ENCODE measurements at regions not wholly inside any gene's neighbourhood (a gene's known extent, or its start where the extent isn't known, plus 50 kb on each side); places are given as distances from the start of the nearest gene placed in this dataset.

- H3K36me3 Mint-ChIP-seq (ENCODE audit: low read depth) = no peaks in the 10 kb centered on the region
- ATAC-seq (no peak), DNase-seq (no peak)
- no peak overlapping the region for H3K4me3 Mint-ChIP-seq
- H3K9me3 ChIP-seq (ENCODE audit: control insufficient read depth, low read length, poor library complexity, severe bottlenecking) = no peaks in the 10 kb centered on the region
- H3K27me3 Mint-ChIP-seq = peaks cover 4% of the 10 kb centered on the region
- H3K27ac Mint-ChIP-seq = no peak overlapping the region
- H3K4me1 Mint-ChIP-seq = no peaks in the 10 kb centered on the region
These were observed 80.7 kb downstream of the CYRIA start for GRCh38 chr2:16584824-16585540.

GRCh38 chr2:16584084-16584483 is 81.5 kb downstream of the CYRIA start:
- Mint-ChIP-seq H3K4me1 (no peaks in the 10 kb centered on the region), H3K36me3 (ENCODE audit: low read depth) (no peaks in the 10 kb centered on the region), H3K4me3 (no peak overlapping the region), H3K27ac (no peak overlapping the region), H3K27me3 (peaks cover 8% of the 10 kb centered on the region)
- H3K9me3 ChIP-seq (ENCODE audit: control insufficient read depth, low read length, poor library complexity, severe bottlenecking) = no peaks in the 10 kb centered on the region
- DNase-seq (no peak), ATAC-seq (no peak)

- no peak for DNase-seq
- no peak for ATAC-seq
These were observed 84.4 kb downstream of the CYRIA start for GRCh38 chr2:16581241-16581640.

GRCh38 chr2:16578081-16578480 is 87.6 kb downstream of the CYRIA start:
- ATAC-seq = no peak
- DNase-seq = no peak
- no peak overlapping the region for H3K27ac Mint-ChIP-seq
- H3K4me3 Mint-ChIP-seq = no peak overlapping the region
- H3K9me3 ChIP-seq (ENCODE audit: control insufficient read depth, low read length, poor library complexity, severe bottlenecking) = no peaks in the 10 kb centered on the region
- H3K36me3 Mint-ChIP-seq (ENCODE audit: low read depth) = no peaks in the 10 kb centered on the region
- peaks cover 9% of the 10 kb centered on the region for H3K27me3 Mint-ChIP-seq
- no peaks in the 10 kb centered on the region for H3K4me1 Mint-ChIP-seq

More at GRCh38 chr2:16581241-16581640, 84.4 kb downstream of the CYRIA start:
- H3K4me1 Mint-ChIP-seq = no peaks in the 10 kb centered on the region
- no peaks in the 10 kb centered on the region for H3K9me3 ChIP-seq (ENCODE audit: control insufficient read depth, low read length, poor library complexity, severe bottlenecking)
- H3K27ac Mint-ChIP-seq = no peak overlapping the region
- H3K4me3 Mint-ChIP-seq = no peak overlapping the region
- H3K27me3 Mint-ChIP-seq = peaks cover 9% of the 10 kb centered on the region
- H3K36me3 Mint-ChIP-seq (ENCODE audit: low read depth) = no peaks in the 10 kb centered on the region

DNA sequence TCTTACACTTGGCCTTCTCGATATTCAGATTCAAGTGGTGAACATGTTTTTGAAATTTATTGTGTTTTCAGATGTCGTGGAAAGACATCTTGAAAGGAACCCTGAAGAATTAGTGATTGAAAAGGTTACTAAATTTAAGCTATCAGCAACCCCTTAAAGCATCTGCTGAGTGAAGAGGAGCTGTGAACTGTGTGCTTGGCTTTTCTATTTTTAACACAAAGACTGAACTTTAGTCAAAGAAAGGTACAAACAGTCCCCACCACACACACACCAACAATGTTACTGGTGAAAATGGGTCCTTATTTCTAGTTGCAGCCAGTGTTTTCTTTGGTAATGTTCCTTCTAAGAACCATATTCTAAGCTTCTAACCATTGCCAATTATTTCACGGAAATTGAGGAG is 95.1 kb downstream of the CYRIA start:
- no peak overlapping the region for H3K27ac Mint-ChIP-seq
- H3K9me3 ChIP-seq (ENCODE audit: control insufficient read depth, low read length, poor library complexity, severe bottlenecking) = no peaks in the 10 kb centered on the region
- peaks cover 12% of the 10 kb centered on the region for H3K27me3 Mint-ChIP-seq
- no peaks in the 10 kb centered on the region for H3K36me3 Mint-ChIP-seq (ENCODE audit: low read depth)
- H3K4me1 Mint-ChIP-seq = no peaks in the 10 kb centered on the region
- no peak overlapping the region for H3K4me3 Mint-ChIP-seq
- no peak for ATAC-seq
- no peak for DNase-seq

- Mint-ChIP-seq H3K4me3 (no peak overlapping the region), H3K4me1 (no peaks in the 10 kb centered on the region), H3K27me3 (peaks cover 12% of the 10 kb centered on the region), H3K36me3 (ENCODE audit: low read depth) (no peaks in the 10 kb centered on the region), H3K27ac (no peak overlapping the region)
- no peak for DNase-seq
- no peaks in the 10 kb centered on the region for H3K9me3 ChIP-seq (ENCODE audit: control insufficient read depth, low read length, poor library complexity, severe bottlenecking)
- no peak for ATAC-seq
These were observed 96.4 kb downstream of the CYRIA start for GRCh38 chr2:16568998-16569784.

DNA sequence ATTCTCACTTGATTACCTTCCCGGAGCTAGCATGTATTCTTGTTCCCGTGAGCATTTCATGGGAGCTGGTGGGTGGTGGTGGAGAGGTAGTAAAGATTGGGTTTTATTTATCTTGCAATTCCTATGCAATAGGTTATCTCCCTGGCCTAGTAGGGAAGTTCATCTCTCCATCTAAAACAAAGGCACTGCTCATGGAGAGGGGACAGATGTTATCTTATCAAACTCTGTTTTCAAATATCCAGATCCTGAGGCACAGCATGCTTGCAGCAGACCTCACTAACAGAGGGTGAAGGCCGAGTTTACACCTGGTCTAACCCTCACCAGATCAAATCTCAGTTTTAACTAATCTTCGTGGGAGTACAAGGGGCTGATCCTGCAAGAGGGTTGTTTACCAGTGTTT is 98.9 kb downstream of the CYRIA start:
- Mint-ChIP-seq H3K36me3 (ENCODE audit: low read depth) (no peaks in the 10 kb centered on the region), H3K4me3 (no peak overlapping the region), H3K27me3 (peaks cover 12% of the 10 kb centered on the region), H3K4me1 (no peaks in the 10 kb centered on the region), H3K27ac (no peak overlapping the region)
- DNase-seq = no peak
- no peak for ATAC-seq
- H3K9me3 ChIP-seq (ENCODE audit: control insufficient read depth, low read length, poor library complexity, severe bottlenecking) = no peaks in the 10 kb centered on the region

GRCh38 chr2:16565481-16565880 is 100.2 kb downstream of the CYRIA start:
- no peak for ATAC-seq
- Mint-ChIP-seq H3K36me3 (ENCODE audit: low read depth) (no peaks in the 10 kb centered on the region), H3K4me1 (no peaks in the 10 kb centered on the region), H3K27me3 (peaks cover 5% of the 10 kb centered on the region), H3K4me3 (no peak overlapping the region), H3K27ac (no peak overlapping the region)
- DNase-seq = no peak
- no peaks in the 10 kb centered on the region for H3K9me3 ChIP-seq (ENCODE audit: control insufficient read depth, low read length, poor library complexity, severe bottlenecking)

GRCh38 chr2:16561676-16562075 is 104.0 kb downstream of the CYRIA start:
- Mint-ChIP-seq H3K4me3 (no peak overlapping the region), H3K36me3 (ENCODE audit: low read depth) (no peaks in the 10 kb centered on the region), H3K4me1 (no peaks in the 10 kb centered on the region), H3K27ac (no peak overlapping the region), H3K27me3 (peaks cover 5% of the 10 kb centered on the region)
- no peak for ATAC-seq
- DNase-seq = no peak
- H3K9me3 ChIP-seq (ENCODE audit: control insufficient read depth, low read length, poor library complexity, severe bottlenecking) = no peaks in the 10 kb centered on the region

DNA sequence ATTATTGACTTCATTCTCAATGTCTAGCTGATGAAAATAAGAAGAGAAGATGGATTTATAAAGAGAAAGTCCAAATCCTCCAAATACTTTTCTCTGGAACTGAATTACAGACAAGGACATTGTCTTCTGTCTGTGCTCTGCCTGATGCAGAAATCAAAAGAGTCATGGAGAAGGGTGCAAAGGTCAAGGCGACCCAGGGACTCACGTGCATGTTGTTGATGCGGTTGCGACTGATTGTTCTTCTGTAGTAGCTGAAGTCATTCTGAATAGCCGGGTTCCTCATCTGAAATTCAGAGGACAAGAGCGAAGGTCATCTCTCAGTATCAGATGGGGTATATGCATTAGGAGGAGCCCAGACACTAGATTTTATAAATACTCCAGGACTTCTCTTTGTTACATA is 104.4 kb downstream of the CYRIA start:
- no peaks in the 10 kb centered on the region for H3K36me3 Mint-ChIP-seq (ENCODE audit: low read depth)
- peaks cover 6% of the 10 kb centered on the region for H3K27me3 Mint-ChIP-seq
- no peak overlapping the region for H3K4me3 Mint-ChIP-seq
- H3K4me1 Mint-ChIP-seq = no peaks in the 10 kb centered on the region
- DNase-seq (no peak), ATAC-seq (no peak)
- no peak overlapping the region for H3K27ac Mint-ChIP-seq
- H3K9me3 ChIP-seq (ENCODE audit: control insufficient read depth, low read length, poor library complexity, severe bottlenecking) = no peaks in the 10 kb centered on the region

DNA sequence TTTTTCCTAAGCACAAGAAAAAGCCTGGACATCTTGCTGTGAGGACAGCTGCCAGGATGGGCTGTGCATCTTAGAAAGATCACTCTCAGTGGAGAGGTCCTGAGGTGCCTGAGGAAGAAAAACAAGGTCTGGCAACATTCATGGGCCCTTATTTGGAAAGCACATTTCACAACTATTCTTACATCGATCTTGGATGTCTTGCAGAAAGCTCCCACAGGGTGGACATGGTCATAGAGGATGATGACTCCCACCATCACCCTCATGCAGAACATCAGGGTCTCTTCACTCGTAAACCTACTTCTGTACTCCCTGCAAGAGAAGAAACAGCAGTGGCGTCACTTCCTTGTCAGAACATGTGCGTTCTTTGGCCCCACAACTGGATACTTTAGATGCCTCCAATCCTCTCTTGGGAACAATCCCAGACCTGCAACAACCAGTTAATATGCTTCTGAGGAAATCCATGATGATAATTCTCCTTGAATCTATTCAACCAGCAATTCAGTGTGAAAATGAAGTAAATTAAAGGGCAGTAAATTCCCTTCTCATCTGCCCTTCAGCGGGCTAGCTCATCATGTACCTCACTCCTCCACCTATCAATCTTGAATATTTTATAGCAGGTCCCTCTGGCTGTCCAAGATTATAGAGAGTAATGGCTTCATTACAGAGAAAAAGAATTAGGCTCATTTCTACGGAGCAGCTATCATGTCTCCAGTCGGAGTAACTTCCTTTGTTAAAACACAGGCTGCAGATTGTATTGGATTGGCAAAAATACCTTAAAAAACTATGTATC is 106.2 kb downstream of the CYRIA start:
- DNase-seq (no peak), ATAC-seq (no peak)
- peaks cover 17% of the 10 kb centered on the region for H3K27me3 Mint-ChIP-seq
- no peak overlapping the region for H3K27ac Mint-ChIP-seq
- H3K4me1 Mint-ChIP-seq = no peaks in the 10 kb centered on the region
- H3K4me3 Mint-ChIP-seq = no peak overlapping the region
- no peaks in the 10 kb centered on the region for H3K36me3 Mint-ChIP-seq (ENCODE audit: low read depth)
- H3K9me3 ChIP-seq (ENCODE audit: control insufficient read depth, low read length, poor library complexity, severe bottlenecking) = no peaks in the 10 kb centered on the region

- H3K36me3 Mint-ChIP-seq (ENCODE audit: low read depth) = no peaks in the 10 kb centered on the region
- peaks cover 24% of the 10 kb centered on the region for H3K27me3 Mint-ChIP-seq
- no peak for DNase-seq
- H3K4me1 Mint-ChIP-seq = no peaks in the 10 kb centered on the region
- H3K27ac Mint-ChIP-seq = no peak overlapping the region
- no peak overlapping the region for H3K4me3 Mint-ChIP-seq
- no peak for ATAC-seq
- H3K9me3 ChIP-seq (ENCODE audit: control insufficient read depth, low read length, poor library complexity, severe bottlenecking) = no peaks in the 10 kb centered on the region
These were observed 111.5 kb downstream of the CYRIA start for GRCh38 chr2:16554060-16554583.

DNA sequence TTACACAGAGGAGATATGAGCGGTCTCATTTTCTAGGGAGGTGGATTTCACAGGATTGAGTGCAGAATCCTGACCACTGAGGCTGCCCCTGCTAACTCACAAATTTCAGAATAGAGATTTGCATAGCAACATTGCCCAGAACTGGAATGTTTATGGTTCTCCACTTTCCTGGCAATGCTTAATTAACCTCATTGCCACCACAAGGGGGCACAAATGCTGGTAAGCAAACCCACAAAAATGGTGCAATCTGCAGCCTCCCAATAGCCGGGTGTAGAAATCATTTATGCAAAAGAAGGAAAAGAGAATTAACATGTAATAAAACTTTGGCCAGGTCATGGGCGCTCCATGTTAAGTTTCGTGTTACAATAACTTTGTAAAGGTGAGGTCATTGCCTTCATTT is 112.4 kb downstream of the CYRIA start:
- no peak overlapping the region for H3K27ac Mint-ChIP-seq
- no peaks in the 10 kb centered on the region for H3K36me3 Mint-ChIP-seq (ENCODE audit: low read depth)
- peaks cover 24% of the 10 kb centered on the region for H3K27me3 Mint-ChIP-seq
- no peak overlapping the region for H3K4me3 Mint-ChIP-seq
- no peaks in the 10 kb centered on the region for H3K9me3 ChIP-seq (ENCODE audit: control insufficient read depth, low read length, poor library complexity, severe bottlenecking)
- no peaks in the 10 kb centered on the region for H3K4me1 Mint-ChIP-seq
- no peak for DNase-seq
- ATAC-seq = no peak

Data from T-helper 17 cell (primary cell).